Astrocyte (in vitro differentiated cells and primary cell): ENCODE measurements at regions not wholly inside any gene's neighbourhood (a gene's known extent, or its start where the extent isn't known, plus 50 kb on each side); places are given as distances from the start of the nearest gene placed in this dataset.

ENCODE experiments used
- CTCF ChIP-seq: IDR thresholded peaks from 2 replicates; pipeline ENCODE4 v1.5.1; 2011; ENCODE audit warnings: low read depth, mild to moderate bottlenecking, inconsistent platforms, low read length, moderate library complexity; ENCODE audit not compliant: insufficient read depth
- EZH2 ChIP-seq: IDR thresholded peaks from 2 replicates; pipeline ENCODE4 v1.6.1; 2012; ENCODE audit warnings: mild to moderate bottlenecking, low read length, inconsistent platforms; ENCODE audit not compliant: insufficient read depth

- TF ChIP-seq CTCF (no peak), EZH2 (no peak)
Observed at GRCh38 chr15:87144775-87145174, 1065.1 kb downstream of the AGBL1 start.
